MM.1S (cell line): ENCODE measurements at regions not wholly inside any gene's neighbourhood (a gene's known extent, or its start where the extent isn't known, plus 50 kb on each side); places are given as distances from the start of the nearest gene placed in this dataset.

Source experiments
- DNase-seq: peaks from one replicate; pipeline ENCODE4 v3.0.0-alpha.2; 2015
- H2AFZ ChIP-seq: fragments of 300-600 bp; sonication (generic); 2 replicates; pipeline ENCODE4 v1.6.0; 2016; ENCODE audit warnings: antibody characterized with exemption, low read length
- H3F3A ChIP-seq: fragments of 300-600 bp; sonication (generic); 2 replicates; pipeline ENCODE4 v1.6.1; 2016; ENCODE audit warnings: mild to moderate bottlenecking, antibody characterized with exemption, low read length, moderate library complexity, mixed read lengths; ENCODE audit not compliant: insufficient read depth
- H3K27ac ChIP-seq: fragments of 300-600 bp; sonication (generic); 2 replicates; pipeline ENCODE4 v1.5.1; 2016; ENCODE audit warnings: mild to moderate bottlenecking, low read length
- H3K27me3 ChIP-seq: fragments of 300-600 bp; sonication (generic); replicated peaks from 2 replicates; pipeline ENCODE4 v1.6.0; 2016; ENCODE audit warnings: low read length; ENCODE audit not compliant: insufficient read depth
- H3K36me3 ChIP-seq: fragments of 300-600 bp; sonication (generic); replicated peaks from 2 replicates; pipeline ENCODE4 v1.6.1; 2016; ENCODE audit warnings: mild to moderate bottlenecking, low read length, mixed read lengths; ENCODE audit not compliant: insufficient read depth
- H3K4me1 ChIP-seq: fragments of 300-600 bp; sonication (generic); 2 replicates; pipeline ENCODE4 v1.6.1; 2016; ENCODE audit warnings: low read length, mixed read lengths
- H3K4me2 ChIP-seq: fragments of 300-600 bp; sonication (generic); 2 replicates; pipeline ENCODE4 v1.6.0; 2016; ENCODE audit warnings: low read depth, low read length
- H3K4me3 ChIP-seq: fragments of 300-600 bp; sonication (generic); 2 replicates; pipeline ENCODE4 v1.5.1; 2016; ENCODE audit warnings: low read length, mixed read lengths
- H3K79me2 ChIP-seq: fragments of 300-600 bp; sonication (generic); 2 replicates; pipeline ENCODE4 v1.6.1; 2016; ENCODE audit warnings: mixed run types, low read length, mixed read lengths
- H3K9ac ChIP-seq: fragments of 300-600 bp; sonication (generic); 2 replicates; pipeline ENCODE4 v1.6.1; 2016; ENCODE audit warnings: low read length, mixed read lengths
- H3K9me2 ChIP-seq: fragments of 300-600 bp; sonication (generic); replicated peaks from 2 replicates; pipeline ENCODE4 v1.6.1; 2016; ENCODE audit warnings: mild to moderate bottlenecking, low read length, mixed read lengths; ENCODE audit not compliant: insufficient read depth
- H3K9me3 ChIP-seq: fragments of 300-600 bp; sonication (generic); replicated peaks from 2 replicates; pipeline ENCODE4 v1.6.1; 2016; ENCODE audit warnings: mild to moderate bottlenecking, low read length, mixed read lengths; ENCODE audit not compliant: insufficient read depth
- H4K20me1 ChIP-seq: fragments of 300-600 bp; sonication (generic); 2 replicates; pipeline ENCODE4 v1.6.1; 2016; ENCODE audit warnings: mild to moderate bottlenecking, low read length, moderate library complexity, mixed read lengths; ENCODE audit not compliant: insufficient read depth
- EZH2 ChIP-seq: fragments of 300-600 bp; sonication (generic); optimal IDR thresholded peaks from 2 replicates; pipeline ENCODE3; 2017; ENCODE audit warnings: low read depth, mild to moderate bottlenecking, antibody characterized with exemption, low read length, mixed read lengths
- EZH2phosphoT487 ChIP-seq: fragments of 300-600 bp; sonication (generic); IDR thresholded peaks from 2 replicates; pipeline ENCODE4 v1.6.1; 2018; ENCODE audit warnings: antibody characterized with exemption, low read length
- TF ChIP-seq, protein P1 (sequence below): fragments of 300-600 bp; sonication (generic); IDR thresholded peaks from 2 replicates; pipeline ENCODE4 v1.5.1; 2016; ENCODE audit warnings: antibody characterized with exemption, low read length, mixed read lengths

DNA sequence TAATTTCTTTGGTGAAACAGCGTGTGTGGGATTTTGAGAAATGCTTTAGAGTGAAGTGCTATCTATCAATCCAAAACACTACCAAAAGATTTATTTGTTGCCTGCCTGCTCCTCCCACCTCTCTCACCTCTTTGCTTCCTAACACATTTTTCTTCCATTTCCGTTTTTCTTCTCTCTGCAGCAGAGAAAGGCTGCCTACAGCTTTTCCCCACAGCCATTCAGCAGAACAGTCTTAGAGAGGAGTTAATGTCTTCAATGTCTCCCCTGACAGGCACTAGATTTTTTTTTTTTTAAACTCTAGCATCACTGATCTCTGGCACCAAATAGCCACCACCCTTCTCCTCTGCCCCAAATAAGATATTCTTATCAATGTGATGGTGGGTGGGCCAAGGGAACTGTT, 327.8 kb upstream of the MAN1A1 start:
- Histone ChIP-seq H3K79me2 (no peaks in the 10 kb centered on the region), H3K36me3 (no peaks in the 10 kb centered on the region), H3K9me3 (no peaks in the 10 kb centered on the region), H3K27me3 (no peaks in the 10 kb centered on the region), H4K20me1 (no peaks in the 10 kb centered on the region), H3K4me3 (no peak overlapping the region), H3K4me2 (no peak overlapping the region), H3K4me1 (no peaks in the 10 kb centered on the region), H2AFZ (no peak overlapping the region), H3F3A (no peaks in the 10 kb centered on the region), H3K9ac (no peak overlapping the region), H3K27ac (no peak overlapping the region), H3K9me2 (no peaks in the 10 kb centered on the region)
- DNase-seq = no peak
- TF ChIP-seq, protein P1, sequence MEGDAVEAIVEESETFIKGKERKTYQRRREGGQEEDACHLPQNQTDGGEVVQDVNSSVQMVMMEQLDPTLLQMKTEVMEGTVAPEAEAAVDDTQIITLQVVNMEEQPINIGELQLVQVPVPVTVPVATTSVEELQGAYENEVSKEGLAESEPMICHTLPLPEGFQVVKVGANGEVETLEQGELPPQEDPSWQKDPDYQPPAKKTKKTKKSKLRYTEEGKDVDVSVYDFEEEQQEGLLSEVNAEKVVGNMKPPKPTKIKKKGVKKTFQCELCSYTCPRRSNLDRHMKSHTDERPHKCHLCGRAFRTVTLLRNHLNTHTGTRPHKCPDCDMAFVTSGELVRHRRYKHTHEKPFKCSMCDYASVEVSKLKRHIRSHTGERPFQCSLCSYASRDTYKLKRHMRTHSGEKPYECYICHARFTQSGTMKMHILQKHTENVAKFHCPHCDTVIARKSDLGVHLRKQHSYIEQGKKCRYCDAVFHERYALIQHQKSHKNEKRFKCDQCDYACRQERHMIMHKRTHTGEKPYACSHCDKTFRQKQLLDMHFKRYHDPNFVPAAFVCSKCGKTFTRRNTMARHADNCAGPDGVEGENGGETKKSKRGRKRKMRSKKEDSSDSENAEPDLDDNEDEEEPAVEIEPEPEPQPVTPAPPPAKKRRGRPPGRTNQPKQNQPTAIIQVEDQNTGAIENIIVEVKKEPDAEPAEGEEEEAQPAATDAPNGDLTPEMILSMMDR = no peak
- TF ChIP-seq EZH2 (no peak), EZH2phosphoT487 (no peak)

GRCh38 chr6:119676961-119677360, 327.4 kb upstream of the MAN1A1 start:
- H3K4me3 ChIP-seq = no peak overlapping the region
- no peaks in the 10 kb centered on the region for H4K20me1 ChIP-seq
- no peaks in the 10 kb centered on the region for H3F3A ChIP-seq
- H3K79me2 ChIP-seq = no peaks in the 10 kb centered on the region
- H3K27me3 ChIP-seq = no peaks in the 10 kb centered on the region
- no peak overlapping the region for H3K4me2 ChIP-seq
- H3K9ac ChIP-seq = no peak overlapping the region
- H3K36me3 ChIP-seq = no peaks in the 10 kb centered on the region
- DNase-seq = no peak
- no peaks in the 10 kb centered on the region for H3K9me2 ChIP-seq
- H3K4me1 ChIP-seq = no peaks in the 10 kb centered on the region
- no peak for TF ChIP-seq EZH2phosphoT487
- TF ChIP-seq, protein P1 = no peak
- no peak for TF ChIP-seq EZH2
- H3K27ac ChIP-seq = no peak overlapping the region
- H3K9me3 ChIP-seq = no peaks in the 10 kb centered on the region
- no peak overlapping the region for H2AFZ ChIP-seq

- Histone ChIP-seq H3K4me1 (no peaks in the 10 kb centered on the region), H2AFZ (no peak overlapping the region), H3K27ac (no peak overlapping the region), H3K79me2 (no peaks in the 10 kb centered on the region), H3K36me3 (no peaks in the 10 kb centered on the region), H3K9me3 (no peaks in the 10 kb centered on the region), H3K27me3 (no peaks in the 10 kb centered on the region), H3K4me2 (no peak overlapping the region), H3K9me2 (no peaks in the 10 kb centered on the region), H3K4me3 (no peak overlapping the region), H3F3A (no peaks in the 10 kb centered on the region), H4K20me1 (no peaks in the 10 kb centered on the region), H3K9ac (no peak overlapping the region)
- TF ChIP-seq EZH2phosphoT487 (no peak), EZH2 (no peak)
- TF ChIP-seq, protein P1 = no peak
- DNase-seq = no peak
Observed at GRCh38 chr6:119676230-119676629, 326.7 kb upstream of the MAN1A1 start.
